ENCODE measurements at regions not wholly inside any gene's neighbourhood (a gene's known extent, or its start where the extent isn't known, plus 50 kb on each side); places are given as distances from the start of the nearest gene placed in this dataset.

DNA sequence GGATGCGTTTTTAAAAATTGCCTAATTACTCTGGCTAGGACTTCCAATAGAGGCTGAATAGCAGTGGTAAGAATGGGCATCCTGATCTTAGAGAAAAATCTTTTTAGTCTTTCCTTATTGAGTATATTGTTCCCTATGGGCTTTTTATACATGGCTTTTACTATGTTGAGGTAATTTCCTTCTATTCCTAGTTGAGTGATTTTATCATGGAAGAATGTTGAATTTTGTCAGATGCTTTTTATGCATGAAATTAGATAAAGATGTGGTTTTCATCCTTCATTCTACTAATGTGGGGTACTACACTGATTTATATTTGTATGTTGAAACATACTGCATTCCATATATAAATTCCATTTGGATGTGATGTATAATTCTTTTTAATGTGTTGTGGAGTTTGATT lies 2673.8 kb downstream of the PCDH9 start:
- TF ChIP-seq CTCF (IDR thresholded peaks at IDR 0.05; ENCODE audit: extremely low read depth in 1 of 2, insufficient read depth in 1 of 2, low read depth in 1 of 2, low read length in 2 of 2) (no peak), POLR2A (IDR thresholded peaks at IDR 0.05; ENCODE audit: low read depth, low read length) (no peak), EZH2 (IDR thresholded peaks at IDR 0.05; ENCODE audit: borderline replicate concordance, low read depth, low read length, severe bottlenecking) (no peak), GATA2 (IDR thresholded peaks at IDR 0.05; ENCODE audit: insufficient read depth, insufficient read length, low read depth, low read length) (no peak), FOS (IDR thresholded peaks at IDR 0.05; ENCODE audit: borderline replicate concordance, insufficient read depth, low read length) (no peak)
- TF ChIP-seq, protein P1, sequence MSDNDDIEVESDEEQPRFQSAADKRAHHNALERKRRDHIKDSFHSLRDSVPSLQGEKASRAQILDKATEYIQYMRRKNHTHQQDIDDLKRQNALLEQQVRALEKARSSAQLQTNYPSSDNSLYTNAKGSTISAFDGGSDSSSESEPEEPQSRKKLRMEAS (IDR thresholded peaks at IDR 0.05; ENCODE audit: insufficient read depth, insufficient read length) = no peak

Data from endothelial cell of umbilical vein (primary cell).